UCSD-AML1 (cell line): ENCODE measurements at regions not wholly inside any gene's neighbourhood (a gene's known extent, or its start where the extent isn't known, plus 50 kb on each side); places are given as distances from the start of the nearest gene placed in this dataset.

Source experiments
- DNase-seq: peaks from one replicate; lab custom pipeline; 2025; ENCODE audit not compliant: unreplicated experiment; lab: John Stamatoyannopoulos, UW

GRCh38 chr3:147582642-147583041 lies 173.5 kb downstream of the ZIC1 start:
- DNase-seq: no peak

DNA sequence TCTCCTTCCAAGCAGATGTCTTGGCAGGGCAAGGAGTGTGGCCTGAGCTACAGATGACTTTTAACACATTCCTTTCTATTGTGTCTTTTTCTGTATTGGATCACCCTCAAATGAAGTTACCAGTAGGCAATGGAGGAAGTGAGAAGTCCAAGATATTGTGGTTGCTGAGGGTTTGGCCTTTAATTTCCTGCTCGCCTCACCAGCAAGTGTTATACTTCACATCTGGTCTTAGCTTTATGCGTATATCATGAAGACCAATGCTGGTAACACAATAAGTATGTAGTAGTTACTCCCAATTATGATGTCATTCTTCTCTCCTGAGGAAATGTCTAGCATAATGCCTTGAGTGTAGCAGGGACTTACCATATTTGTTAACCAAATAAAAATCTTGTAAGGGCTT lies 179.9 kb downstream of the ZIC1 start:
- no peak for DNase-seq

DNA sequence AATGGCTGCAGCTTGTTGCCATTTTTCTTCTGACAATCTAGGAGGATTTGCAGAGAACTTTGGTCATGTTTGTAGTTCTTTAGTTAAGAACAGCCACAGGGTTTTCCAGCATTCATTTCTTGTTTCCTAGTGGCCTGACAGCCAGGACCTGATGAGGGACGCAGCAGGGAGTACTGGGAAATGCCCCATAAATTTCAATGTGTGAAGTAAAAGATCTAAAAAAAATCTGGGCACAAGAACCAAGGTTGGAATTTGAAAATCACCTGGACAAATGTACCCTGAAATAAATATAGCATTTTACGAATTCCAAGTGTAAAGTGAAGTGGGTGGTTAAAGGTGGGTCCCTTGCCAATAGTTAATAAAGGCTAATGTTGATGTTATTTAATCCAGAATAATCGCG lies 195.0 kb downstream of the ZIC1 start:
- DNase-seq: no peak

GRCh38 chr3:147613725-147614124 lies 204.6 kb downstream of the ZIC1 start:
- DNase-seq: no peak

DNA sequence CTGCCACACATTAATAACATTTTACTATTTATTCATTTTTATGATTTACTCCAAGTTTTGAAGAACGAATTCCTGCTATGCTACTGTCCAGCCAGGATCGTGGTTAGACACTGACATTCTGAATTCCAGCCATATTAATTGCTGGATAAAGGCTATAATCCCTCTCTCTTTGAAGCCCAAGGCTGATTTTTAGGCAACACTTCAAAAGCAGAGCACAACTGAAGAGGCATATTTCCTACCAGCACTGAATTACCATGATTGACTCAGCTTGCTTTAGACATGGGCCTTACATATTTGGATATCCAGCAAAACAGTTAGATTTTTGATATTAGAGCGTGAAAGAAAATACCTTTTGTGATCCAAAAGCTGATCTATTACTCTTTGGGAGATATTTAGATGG lies 205.0 kb downstream of the ZIC1 start:
- no peak for DNase-seq

GRCh38 chr3:147615035-147615434 lies 205.9 kb downstream of the ZIC1 start:
- no peak for DNase-seq

DNA sequence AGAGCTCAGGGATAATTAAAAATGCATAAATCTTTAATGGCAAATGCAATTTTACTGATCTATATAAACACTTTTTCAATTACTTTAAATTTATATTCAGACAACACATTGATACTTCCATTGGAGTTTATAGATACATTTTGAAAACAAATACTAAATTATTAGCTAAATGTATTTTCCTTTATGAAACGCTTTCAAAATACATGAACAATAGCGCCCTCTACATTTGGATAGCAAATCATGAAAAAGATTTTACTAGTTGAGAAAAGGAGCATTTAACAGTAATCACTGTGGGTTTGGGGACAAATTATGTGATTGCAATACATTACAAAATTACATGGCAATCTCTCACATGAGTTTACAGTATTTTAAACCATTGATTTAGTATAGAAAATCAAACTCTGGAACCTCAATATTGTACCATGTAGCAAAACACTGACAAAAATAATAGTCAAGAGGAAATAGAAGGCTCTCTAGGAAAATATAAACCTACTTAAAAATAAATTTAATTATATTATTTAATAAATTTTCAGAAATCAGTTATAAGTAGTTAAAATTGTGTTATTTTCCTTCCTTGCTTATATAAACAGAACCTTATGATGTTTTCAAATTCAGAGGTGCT lies 207.9 kb downstream of the ZIC1 start:
- no peak for DNase-seq

GRCh38 chr3:147618691-147619090 lies 209.5 kb downstream of the ZIC1 start:
- no peak for DNase-seq

DNA sequence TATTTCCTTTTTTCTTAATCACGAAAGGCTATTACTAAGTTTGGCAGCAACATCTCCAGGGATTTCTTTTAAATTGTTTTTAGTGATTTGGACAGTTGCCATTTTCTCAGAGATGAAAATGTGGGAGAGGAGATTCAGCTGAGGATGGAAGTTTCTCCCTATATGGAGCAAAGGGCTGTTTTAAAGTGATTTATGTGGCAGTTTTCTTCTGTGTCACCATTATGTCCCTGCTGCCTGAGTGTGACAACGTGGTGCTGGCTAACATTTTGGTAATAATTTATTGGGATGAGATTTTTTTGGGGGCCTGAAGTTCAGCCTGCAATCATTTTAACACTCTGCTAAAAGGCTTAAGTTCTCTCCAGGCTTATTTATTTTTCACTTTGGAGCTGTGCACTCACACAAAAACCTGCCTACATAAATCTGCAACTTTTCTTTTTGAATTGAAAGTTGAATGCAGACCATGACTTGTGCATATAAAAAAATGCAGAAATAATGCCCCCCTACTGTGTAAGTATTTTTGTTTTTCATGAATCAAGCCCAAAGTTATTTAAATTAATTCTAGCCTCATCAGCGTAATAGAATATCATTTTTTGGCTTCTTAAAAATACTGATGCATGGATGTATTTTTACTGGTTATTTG lies 210.9 kb downstream of the ZIC1 start:
- DNase-seq: no peak

GRCh38 chr3:147620906-147621305 lies 211.7 kb downstream of the ZIC1 start:
- DNase-seq: no peak

DNA sequence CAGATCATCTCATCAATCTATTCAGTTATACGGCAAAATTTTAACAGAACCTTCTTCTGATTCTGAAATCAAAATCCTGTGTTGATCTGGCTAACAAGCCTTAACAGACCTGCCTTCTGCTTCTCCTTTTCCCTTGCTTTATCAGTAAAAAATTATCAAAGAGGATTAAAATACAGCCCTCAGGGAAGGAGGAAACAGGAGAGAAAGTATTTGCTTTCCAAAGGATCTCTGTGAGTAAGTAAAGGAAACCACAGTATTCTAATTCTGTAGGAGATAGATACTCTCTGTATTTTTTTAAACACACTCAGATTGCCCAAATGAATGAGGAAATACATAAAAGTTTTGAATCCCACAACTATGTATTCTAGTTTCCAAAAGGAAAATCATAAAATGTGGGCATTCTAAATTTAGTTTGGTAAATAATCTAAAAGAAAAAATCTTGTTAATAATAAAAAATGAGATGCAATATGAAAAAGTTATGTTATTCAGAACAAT lies 221.8 kb downstream of the ZIC1 start:
- no peak for DNase-seq

DNA sequence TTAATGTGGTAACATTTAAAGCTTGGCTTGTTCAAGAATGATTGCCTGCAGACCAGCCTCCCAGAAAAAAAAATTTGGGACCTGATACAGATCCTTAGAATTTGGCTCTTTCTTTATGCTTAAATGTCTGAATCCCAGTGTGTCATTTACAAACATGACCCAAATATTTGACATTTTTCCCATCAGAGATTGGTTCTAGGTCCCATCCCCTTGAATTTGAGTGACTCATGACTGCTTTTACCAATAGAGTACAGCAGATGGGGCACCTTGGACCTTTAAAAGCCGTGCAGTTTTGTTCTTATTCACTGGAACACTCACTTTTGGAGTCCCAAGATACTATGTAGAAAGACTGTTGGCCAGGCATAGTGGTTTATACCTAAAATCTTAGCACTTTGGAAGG lies 231.6 kb downstream of the ZIC1 start:
- DNase-seq: no peak

DNA sequence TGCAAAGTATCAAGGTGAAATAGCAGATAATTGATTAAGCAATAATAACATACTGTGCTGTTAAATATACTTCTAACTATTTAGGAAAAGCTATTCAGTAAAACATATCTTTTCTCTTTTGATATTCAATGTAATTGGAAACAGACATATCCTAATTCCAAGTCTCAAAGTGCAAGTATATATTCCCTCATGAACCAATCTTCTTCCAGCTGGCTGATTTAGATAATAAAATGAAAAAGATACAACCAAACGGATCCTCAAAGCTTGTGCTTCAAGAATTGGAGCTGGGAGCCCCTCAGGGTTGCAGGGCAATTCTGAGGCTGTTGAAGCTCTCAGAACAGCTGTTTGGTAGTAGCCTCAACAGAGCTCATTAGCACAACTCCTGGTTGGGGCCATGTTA lies 236.6 kb downstream of the ZIC1 start:
- no peak for DNase-seq

GRCh38 chr3:147649475-147649874 lies 240.3 kb downstream of the ZIC1 start:
- no peak for DNase-seq

GRCh38 chr3:147651107-147651778 lies 242.1 kb downstream of the ZIC1 start:
- DNase-seq: no peak

DNA sequence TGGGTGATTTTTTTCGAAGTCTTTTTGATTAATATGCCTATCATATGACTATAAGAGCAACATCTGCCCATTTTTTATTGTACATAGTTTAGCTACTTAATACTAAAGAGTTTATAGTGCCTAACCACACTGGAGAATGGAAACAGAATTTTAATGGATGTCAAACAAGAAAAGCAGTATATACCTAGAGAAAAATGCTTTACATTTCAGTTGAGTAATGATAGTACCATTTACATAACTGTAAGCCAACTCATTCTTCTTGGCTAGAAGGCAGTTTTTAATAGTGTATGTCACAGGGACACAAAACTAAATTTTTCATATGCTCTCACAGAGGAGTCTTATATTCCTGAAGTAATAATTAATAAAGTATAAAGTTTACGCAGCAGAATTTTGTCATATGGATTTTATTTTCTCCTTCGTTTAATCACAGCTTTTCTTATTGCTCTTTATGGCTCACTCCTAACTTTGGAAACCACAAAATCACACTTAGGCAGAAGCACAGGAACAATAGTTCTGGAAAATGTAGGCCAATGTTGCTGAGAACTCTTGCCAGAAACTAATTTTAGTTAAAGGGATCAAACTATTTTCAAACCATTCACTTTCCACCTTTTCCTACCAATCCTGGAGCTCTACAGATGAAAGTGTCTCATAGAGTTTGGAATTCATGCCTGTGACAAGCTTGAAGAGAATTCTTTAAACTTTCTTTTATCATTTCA lies 243.6 kb downstream of the ZIC1 start:
- DNase-seq: no peak

DNA sequence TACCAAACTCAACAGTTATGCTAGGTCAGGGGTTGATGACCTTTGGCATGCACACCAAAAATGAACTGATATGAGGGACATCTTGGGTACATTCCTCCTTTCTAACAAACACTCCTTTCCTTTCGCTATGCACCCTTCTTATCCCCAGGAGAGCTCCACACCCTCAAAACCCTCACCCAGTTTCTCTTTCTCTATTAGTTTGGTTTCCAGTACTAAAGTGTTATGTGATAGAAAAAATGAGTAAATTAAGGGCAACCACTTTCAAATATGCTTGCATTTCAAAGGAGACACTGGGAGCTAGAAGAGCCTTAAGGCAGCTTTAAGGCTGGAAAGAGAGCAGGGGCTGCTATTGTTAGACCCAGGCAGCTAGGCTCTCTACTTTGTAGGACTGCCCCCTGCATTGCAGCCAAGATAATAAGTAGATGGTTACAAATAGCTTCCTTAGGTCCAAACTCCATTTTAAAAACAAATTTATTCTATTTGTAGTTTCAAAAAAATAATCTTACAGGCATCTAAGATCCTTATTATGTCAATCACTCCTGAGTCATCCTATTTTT lies 244.3 kb downstream of the ZIC1 start:
- no peak for DNase-seq

- DNase-seq: no peak
Measured at GRCh38 chr3:147654827-147655226, 245.7 kb downstream of the ZIC1 start.

DNA sequence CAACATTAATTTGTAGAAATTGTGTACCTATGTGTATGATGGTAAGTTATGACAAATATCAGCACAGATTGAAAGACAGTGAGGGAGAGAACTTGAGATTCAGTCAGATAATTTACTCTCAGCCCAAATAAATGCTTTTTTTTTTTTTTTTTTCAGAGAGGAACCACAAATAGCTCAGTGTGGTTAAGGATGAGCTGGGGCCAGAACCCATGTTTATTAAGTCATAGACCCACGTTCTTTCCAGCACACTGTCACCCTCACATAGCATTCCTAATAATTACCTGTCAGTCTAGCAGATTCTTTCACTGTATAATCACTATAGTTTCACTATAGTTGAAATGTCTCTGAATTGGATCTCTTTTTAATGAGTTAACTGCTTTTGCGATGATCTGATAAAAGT lies 246.1 kb downstream of the ZIC1 start:
- no peak for DNase-seq

DNA sequence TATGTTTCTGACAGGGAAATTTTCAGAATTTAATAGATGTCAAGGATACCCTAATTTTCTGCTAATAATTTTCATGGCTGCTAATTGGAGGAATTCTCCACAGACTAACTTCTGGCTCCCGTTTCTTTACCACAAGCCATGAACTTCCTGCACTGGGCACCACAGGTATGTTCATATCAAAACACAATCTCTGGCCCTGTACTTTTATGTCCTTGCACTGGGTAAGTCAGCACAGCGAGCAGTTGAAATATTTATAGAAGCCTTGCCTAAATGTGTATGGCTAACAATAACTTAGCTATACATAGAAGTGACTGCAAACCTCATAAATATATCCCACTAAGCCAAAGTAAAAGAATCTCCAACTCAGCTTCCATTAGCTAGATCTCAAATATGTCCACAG lies 246.9 kb downstream of the ZIC1 start:
- DNase-seq: no peak

DNA sequence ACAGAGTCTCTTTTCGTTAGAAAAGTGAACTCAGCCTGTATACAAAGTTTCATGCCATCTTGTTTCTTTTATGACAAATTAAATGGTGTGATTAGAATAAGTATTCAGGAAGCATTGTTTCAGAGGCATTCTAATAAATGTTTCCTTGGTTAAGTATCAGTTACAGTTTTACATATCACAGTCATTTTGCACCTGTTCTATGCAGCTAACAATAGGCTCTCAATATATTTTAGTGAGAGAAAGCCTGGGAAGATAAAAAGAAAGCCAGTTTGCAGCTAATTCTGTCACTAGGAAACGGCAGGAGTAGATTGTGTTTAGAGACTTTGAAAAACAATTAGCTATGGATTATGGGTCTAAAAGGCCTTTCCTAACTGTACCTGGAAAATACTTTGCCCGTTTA lies 252.8 kb downstream of the ZIC1 start:
- DNase-seq: no peak

DNA sequence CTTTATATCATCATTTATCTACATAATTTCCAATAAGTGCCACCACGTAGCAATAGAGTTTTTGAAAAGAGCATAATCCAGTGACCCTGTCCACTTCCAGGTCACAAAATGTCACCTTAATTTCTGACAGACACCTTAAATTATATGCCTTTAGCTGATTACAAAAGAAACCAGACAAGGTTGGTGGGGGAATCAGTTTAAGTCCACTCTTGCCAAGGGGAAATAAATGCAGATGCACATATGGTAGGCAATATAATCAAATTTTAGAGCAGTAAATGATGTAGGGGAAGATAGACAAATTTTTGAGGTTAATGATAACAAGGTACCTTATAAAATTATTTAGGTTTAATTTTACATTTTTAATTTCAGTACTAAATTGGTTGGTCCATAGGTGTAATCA lies 253.5 kb downstream of the ZIC1 start:
- no peak for DNase-seq
